Osteocyte (in vitro differentiated cells): ENCODE measurements at regions not wholly inside any gene's neighbourhood (a gene's known extent, or its start where the extent isn't known, plus 50 kb on each side); places are given as distances from the start of the nearest gene placed in this dataset.

Experiments
- DNase-seq: peaks from one replicate; pipeline ENCODE4 v3.0.0; 2021; ENCODE audit warnings: mixed read lengths; ENCODE audit not compliant: unreplicated experiment; ENCODE audit errors: extremely low spot score
- H3K27ac Mint-ChIP-seq: one replicate; pipeline ENCODE4 v1.8.0; 2021; ENCODE audit warnings: mild to moderate bottlenecking, mixed read lengths; ENCODE audit not compliant: unreplicated experiment
- H3K27me3 Mint-ChIP-seq: one replicate; pipeline ENCODE4 v1.8.0; 2021; ENCODE audit warnings: mixed read lengths; ENCODE audit not compliant: unreplicated experiment
- H3K36me3 Mint-ChIP-seq: one replicate; pipeline ENCODE4 v1.8.0; 2021; ENCODE audit warnings: mixed read lengths; ENCODE audit not compliant: unreplicated experiment
- H3K4me1 Mint-ChIP-seq: one replicate; pipeline ENCODE4 v1.8.0; 2021; ENCODE audit warnings: mixed read lengths; ENCODE audit not compliant: unreplicated experiment
- H3K4me3 Mint-ChIP-seq: one replicate; pipeline ENCODE4 v1.8.0; 2021; ENCODE audit warnings: mild to moderate bottlenecking, moderate library complexity, mixed read lengths; ENCODE audit not compliant: unreplicated experiment
- H3K9me3 Mint-ChIP-seq: one replicate; pipeline ENCODE4 v1.8.0; 2021; ENCODE audit warnings: mixed read lengths; ENCODE audit not compliant: unreplicated experiment
- CTCF ChIP-seq: fragments of 200-600 bp; sonication (generic); IDR thresholded peaks from 2 replicates; pipeline ENCODE4 v1.5.0; 2021; ENCODE audit warnings: antibody characterized with exemption, mild to moderate bottlenecking, moderate library complexity

- Mint-ChIP-seq H3K27me3 (no peaks in the 10 kb centered on the region), H3K4me1 (peaks cover 21% of the 10 kb centered on the region), H3K9me3 (no peaks in the 10 kb centered on the region), H3K27ac (peak overlapping the region; percentile 98), H3K4me3 (peak overlapping the region; percentile 75), H3K36me3 (no peaks in the 10 kb centered on the region)
- no peak for TF ChIP-seq CTCF
- DNase-seq, result peak; percentile 97
Measured at GRCh38 chr1:212558693-212559480, 49.7 kb upstream of the ATF3 start.
